NB4 (cell line): ENCODE measurements at regions not wholly inside any gene's neighbourhood (a gene's known extent, or its start where the extent isn't known, plus 50 kb on each side); places are given as distances from the start of the nearest gene placed in this dataset.

ENCODE experiments used
- MYC ChIP-seq: IDR thresholded peaks from 2 replicates; pipeline ENCODE4 v1.6.1; 2011; ENCODE audit warnings: low read depth, low read length
- POLR2A ChIP-seq: IDR thresholded peaks from 2 replicates; pipeline ENCODE4 v1.6.1; 2011; ENCODE audit warnings: mild to moderate bottlenecking; ENCODE audit not compliant: insufficient read length; ENCODE audit errors: extremely low read depth
- TF ChIP-seq, protein P1 (sequence below): IDR thresholded peaks from one replicate; pipeline ENCODE4 v1.5.1; 2012; ENCODE audit warnings: low read depth, low read length
- TF ChIP-seq, protein P2 (sequence below): IDR thresholded peaks from 2 replicates; pipeline ENCODE4 v1.6.1; 2011; ENCODE audit warnings: low read depth, low read length

DNA sequence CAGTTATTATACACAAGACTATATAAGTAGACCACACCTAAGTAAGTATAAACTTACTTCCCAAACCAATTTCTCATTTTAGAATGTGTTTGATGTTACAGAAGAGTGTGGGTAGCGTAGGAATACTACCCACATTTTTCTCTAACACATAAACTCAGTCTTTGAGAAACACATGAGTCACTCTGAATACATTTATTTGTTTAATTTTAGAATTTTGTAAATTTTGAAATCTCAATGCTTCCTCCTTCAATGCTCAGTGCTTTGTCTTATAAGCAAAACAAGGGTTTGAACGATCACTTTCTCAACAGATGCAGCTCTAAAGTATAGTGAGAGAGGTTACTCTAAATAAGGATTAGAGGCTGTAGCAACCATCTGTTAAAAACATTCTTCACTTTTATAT is 700.8 kb downstream of the SI start:
- TF ChIP-seq, protein P1, sequence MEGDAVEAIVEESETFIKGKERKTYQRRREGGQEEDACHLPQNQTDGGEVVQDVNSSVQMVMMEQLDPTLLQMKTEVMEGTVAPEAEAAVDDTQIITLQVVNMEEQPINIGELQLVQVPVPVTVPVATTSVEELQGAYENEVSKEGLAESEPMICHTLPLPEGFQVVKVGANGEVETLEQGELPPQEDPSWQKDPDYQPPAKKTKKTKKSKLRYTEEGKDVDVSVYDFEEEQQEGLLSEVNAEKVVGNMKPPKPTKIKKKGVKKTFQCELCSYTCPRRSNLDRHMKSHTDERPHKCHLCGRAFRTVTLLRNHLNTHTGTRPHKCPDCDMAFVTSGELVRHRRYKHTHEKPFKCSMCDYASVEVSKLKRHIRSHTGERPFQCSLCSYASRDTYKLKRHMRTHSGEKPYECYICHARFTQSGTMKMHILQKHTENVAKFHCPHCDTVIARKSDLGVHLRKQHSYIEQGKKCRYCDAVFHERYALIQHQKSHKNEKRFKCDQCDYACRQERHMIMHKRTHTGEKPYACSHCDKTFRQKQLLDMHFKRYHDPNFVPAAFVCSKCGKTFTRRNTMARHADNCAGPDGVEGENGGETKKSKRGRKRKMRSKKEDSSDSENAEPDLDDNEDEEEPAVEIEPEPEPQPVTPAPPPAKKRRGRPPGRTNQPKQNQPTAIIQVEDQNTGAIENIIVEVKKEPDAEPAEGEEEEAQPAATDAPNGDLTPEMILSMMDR, result no peak
- TF ChIP-seq MYC (no peak), POLR2A (no peak)
- TF ChIP-seq, protein P2, sequence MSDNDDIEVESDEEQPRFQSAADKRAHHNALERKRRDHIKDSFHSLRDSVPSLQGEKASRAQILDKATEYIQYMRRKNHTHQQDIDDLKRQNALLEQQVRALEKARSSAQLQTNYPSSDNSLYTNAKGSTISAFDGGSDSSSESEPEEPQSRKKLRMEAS, result no peak
